GM12872 (cell line): ENCODE measurements at regions not wholly inside any gene's neighbourhood (a gene's known extent, or its start where the extent isn't known, plus 50 kb on each side); places are given as distances from the start of the nearest gene placed in this dataset.

ENCODE experiments used
- CTCF ChIP-seq: IDR thresholded peaks from 3 replicates; pipeline ENCODE4 v1.5.1; 2011; ENCODE audit warnings: low read depth, mild to moderate bottlenecking, low read length, moderate library complexity; ENCODE audit not compliant: insufficient read depth

GRCh38 chr12:127599436-127599835, 667.5 kb upstream of the TMEM132C start:
- TF ChIP-seq CTCF, result no peak

- no peak for TF ChIP-seq CTCF
Observed at GRCh38 chr12:127600211-127600610, 666.8 kb upstream of the TMEM132C start.

- TF ChIP-seq CTCF, result no peak
Observed at GRCh38 chr12:127606476-127607015, 660.4 kb upstream of the TMEM132C start.

- TF ChIP-seq CTCF, result no peak
Observed at GRCh38 chr12:127607146-127607725, 659.7 kb upstream of the TMEM132C start.

GRCh38 chr12:127613056-127613455, 653.9 kb upstream of the TMEM132C start:
- no peak for TF ChIP-seq CTCF

- TF ChIP-seq CTCF, result no peak
Observed at GRCh38 chr12:127619869-127620734, 646.9 kb upstream of the TMEM132C start.

- no peak for TF ChIP-seq CTCF
Observed at GRCh38 chr12:127620735-127621355, 646.1 kb upstream of the TMEM132C start.
